H9 (cell line): ENCODE measurements at regions not wholly inside any gene's neighbourhood (a gene's known extent, or its start where the extent isn't known, plus 50 kb on each side); places are given as distances from the start of the nearest gene placed in this dataset.

Experiments
- DNase-seq: peaks from one replicate; pipeline ENCODE4 v3.0.0-alpha.2; 2017
- H2AFZ ChIP-seq: one replicate; pipeline ENCODE4 v1.6.1; 2013; ENCODE audit warnings: mild to moderate bottlenecking, low read length, control low read depth, moderate library complexity
- H2AK5ac ChIP-seq: 2 replicates; pipeline ENCODE4 v1.6.1; 2013; ENCODE audit warnings: low read length, control low read depth, mixed read lengths; ENCODE audit not compliant: insufficient read length
- H2BK120ac ChIP-seq: one replicate; pipeline ENCODE4 v1.6.1; 2013; ENCODE audit warnings: low read depth, mild to moderate bottlenecking, low read length, control low read depth, inconsistent platforms; ENCODE audit not compliant: poor library complexity, severe bottlenecking
- H2BK12ac ChIP-seq: 2 replicates; pipeline ENCODE4 v1.6.1; 2013; ENCODE audit warnings: low read length, control low read depth, mixed read lengths, low read depth; ENCODE audit not compliant: insufficient read length
- H2BK15ac ChIP-seq: 2 replicates; pipeline ENCODE4 v1.6.1; 2013; ENCODE audit warnings: low read depth, low read length, control low read depth
- H2BK20ac ChIP-seq: one replicate; pipeline ENCODE4 v1.6.1; 2013; ENCODE audit warnings: low read depth, mild to moderate bottlenecking, low read length, control low read depth, inconsistent platforms; ENCODE audit not compliant: poor library complexity, severe bottlenecking
- H2BK5ac ChIP-seq: 2 replicates; pipeline ENCODE4 v1.6.1; 2013; ENCODE audit warnings: low read length, control low read depth, mixed read lengths; ENCODE audit not compliant: insufficient read length
- H3K14ac ChIP-seq: 2 replicates; pipeline ENCODE4 v1.6.1; 2013; ENCODE audit warnings: low read length, control low read depth; ENCODE audit not compliant: insufficient read depth
- H3K18ac ChIP-seq: 2 replicates; pipeline ENCODE4 v1.6.1; 2013; ENCODE audit warnings: low read depth, mild to moderate bottlenecking, mixed read lengths, low read length, control low read depth; ENCODE audit not compliant: insufficient read length
- H3K23ac ChIP-seq: 2 replicates; pipeline ENCODE4 v1.6.1; 2013; ENCODE audit warnings: low read length, control low read depth, mixed read lengths, low read depth; ENCODE audit not compliant: insufficient read length
- H3K23me2 ChIP-seq: 2 replicates; pipeline ENCODE4 v1.6.1; 2013; ENCODE audit warnings: low read depth, mild to moderate bottlenecking, mixed read lengths, low read length, control low read depth; ENCODE audit not compliant: insufficient read length, poor library complexity, severe bottlenecking
- H3K27ac ChIP-seq: 2 replicates; pipeline ENCODE4 v1.5.1; 2013; ENCODE audit warnings: low read length, control low read depth, mixed read lengths, low read depth; ENCODE audit not compliant: insufficient read length
- H3K27me3 ChIP-seq: 2 replicates; pipeline ENCODE4 v1.6.1; 2013; ENCODE audit warnings: low read length, control low read depth, inconsistent platforms; ENCODE audit not compliant: insufficient read depth
- H3K4ac ChIP-seq: 2 replicates; pipeline ENCODE4 v1.6.1; 2013; ENCODE audit warnings: low read depth, mild to moderate bottlenecking, control low read depth, inconsistent platforms, low read length, moderate library complexity
- H3K4me1 ChIP-seq: 2 replicates; pipeline ENCODE4 v1.6.1; 2013; ENCODE audit warnings: low read length, control low read depth, inconsistent platforms; ENCODE audit not compliant: insufficient read depth
- H3K4me2 ChIP-seq: 2 replicates; pipeline ENCODE4 v1.6.1; 2013; ENCODE audit warnings: low read length, control low read depth, mixed read lengths; ENCODE audit not compliant: insufficient read length, insufficient read depth
- H3K56ac ChIP-seq: 2 replicates; pipeline ENCODE4 v1.6.1; 2013; ENCODE audit warnings: low read depth, mild to moderate bottlenecking, mixed read lengths, low read length, control low read depth; ENCODE audit not compliant: insufficient read length
- H3K79me1 ChIP-seq: 2 replicates; pipeline ENCODE4 v1.6.1; 2013; ENCODE audit warnings: low read depth, mild to moderate bottlenecking, moderate library complexity, low read length, control low read depth, inconsistent platforms; ENCODE audit not compliant: insufficient read depth, poor library complexity, severe bottlenecking
- H3K79me2 ChIP-seq: 2 replicates; pipeline ENCODE4 v1.6.1; 2013; ENCODE audit warnings: low read length, control low read depth, inconsistent platforms; ENCODE audit not compliant: insufficient read depth
- H3K9ac ChIP-seq: 2 replicates; pipeline ENCODE4 v1.6.1; 2013; ENCODE audit warnings: low read length, control low read depth, mixed read lengths; ENCODE audit not compliant: insufficient read length; ENCODE audit errors: extremely low read depth
- H3K9me3 ChIP-seq: one replicate; pipeline ENCODE4 v1.6.1; 2013; ENCODE audit warnings: low read depth, low read length, inconsistent platforms; ENCODE audit not compliant: control insufficient read depth
- H3T11ph ChIP-seq: one replicate; pipeline ENCODE4 v1.6.1; 2013; ENCODE audit warnings: mild to moderate bottlenecking, low read length, control low read depth, inconsistent platforms
- H4K20me1 ChIP-seq: one replicate; pipeline ENCODE4 v1.6.1; 2013; ENCODE audit not compliant: control insufficient read depth, insufficient read length, insufficient read depth
- H4K5ac ChIP-seq: 2 replicates; pipeline ENCODE4 v1.6.1; 2013; ENCODE audit warnings: low read depth, mild to moderate bottlenecking, mixed read lengths, low read length, control low read depth; ENCODE audit not compliant: insufficient read length
- H4K8ac ChIP-seq: replicated peaks from 2 replicates; pipeline ENCODE4 v1.6.1; 2013; ENCODE audit warnings: low read length, control low read depth, mixed read lengths, low read depth; ENCODE audit not compliant: insufficient read length
- H4K91ac ChIP-seq: 2 replicates; pipeline ENCODE4 v1.6.1; 2013; ENCODE audit warnings: low read depth, mild to moderate bottlenecking, moderate library complexity, mixed read lengths, low read length, control low read depth; ENCODE audit not compliant: insufficient read length
- H3K27ac Mint-ChIP-seq, 3 experiments: 2 replicates in 2 of 3; 3 replicates in 1 of 3; pipeline ENCODE4 v1.8.0; 2020 to 2021; ENCODE audit warnings: mixed read lengths in 3 of 3, mild to moderate bottlenecking in 1 of 3, moderate library complexity in 1 of 3
- H3K27me3 Mint-ChIP-seq: 2 replicates; pipeline ENCODE4 v1.8.0; 2021; ENCODE audit warnings: low read depth, mild to moderate bottlenecking, moderate library complexity, mixed read lengths
- H3K36me3 Mint-ChIP-seq, 3 experiments: 2 replicates in 2 of 3; 3 replicates in 1 of 3; pipeline ENCODE4 v1.8.0; 2020 to 2021; ENCODE audit warnings: low read depth in 3 of 3, mixed read lengths in 3 of 3; ENCODE audit not compliant: insufficient read depth in 1 of 3
- H3K4me1 Mint-ChIP-seq, 2 experiments: 2 replicates each; pipeline ENCODE4 v1.8.0; 2020; ENCODE audit warnings: mixed read lengths in 2 of 2
- H3K4me3 Mint-ChIP-seq, 2 experiments: 2 replicates in 1 of 2; 3 replicates in 1 of 2; pipeline ENCODE4 v1.8.0; 2020 to 2021; ENCODE audit warnings: mild to moderate bottlenecking in 2 of 2, mixed read lengths in 2 of 2, moderate library complexity in 1 of 2
- H3K9me3 Mint-ChIP-seq, 2 experiments: 2 replicates in 1 of 2; 3 replicates in 1 of 2; pipeline ENCODE4 v1.8.0; 2020; ENCODE audit warnings: mild to moderate bottlenecking in 2 of 2, mixed read lengths in 2 of 2, moderate library complexity in 1 of 2
- WGBS: extraction: QIAGEN DNeasy Blood & Tissue Kit; methylation state at CpG from one replicate; pipeline ENCODE4 v1.1.7; 2013; ENCODE audit warnings: missing lambda C conversion rate, low lambda C conversion rate, mixed read lengths; ENCODE audit not compliant: insufficient read length; ENCODE audit errors: extremely low coverage; 5-methylcytosine and 5-hydroxymethylcytosine counted together
- TF ChIP-seq, protein P1 (sequence below): fragments of 200-600 bp; sonication (generic); conservative IDR thresholded peaks from 3 replicates; pipeline ENCODE4 v1.8.0; 2021; ENCODE audit warnings: antibody characterized with exemption, mild to moderate bottlenecking

DNA sequence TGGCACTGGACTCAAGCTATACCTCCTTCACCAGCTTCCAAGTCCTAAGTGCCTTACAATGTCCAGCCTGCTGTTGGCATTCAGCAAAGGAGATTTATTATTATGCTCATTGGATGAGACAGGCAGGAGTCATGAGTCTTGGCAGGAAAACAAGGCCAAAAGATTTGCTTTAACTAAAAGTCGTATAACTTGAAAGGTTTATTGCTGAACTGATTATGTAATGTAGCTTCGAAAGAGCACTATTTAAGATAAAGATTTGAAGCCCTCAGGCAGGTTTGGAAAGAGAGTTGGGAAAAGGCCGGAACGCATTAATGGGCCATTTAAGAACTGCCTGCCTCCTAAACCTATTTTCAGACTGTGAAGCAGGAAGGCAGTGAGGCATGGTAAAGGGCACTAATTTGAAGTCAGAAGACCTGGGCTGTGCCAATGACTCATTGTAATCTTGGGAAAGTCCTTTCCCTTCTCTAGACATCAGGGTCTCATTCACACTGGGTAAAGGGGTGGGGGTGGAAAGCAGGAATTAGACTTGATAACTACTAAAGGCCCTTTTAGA lies 280.5 kb upstream of the EDA2R start:
- Histone ChIP-seq H3K27me3 (no peaks in the 10 kb centered on the region), H3K79me1 (no peaks in the 10 kb centered on the region), H2BK120ac (no peak overlapping the region), H4K20me1 (no peaks in the 10 kb centered on the region), H2AK5ac (no peak overlapping the region), H3K27ac (no peak overlapping the region), H2AFZ (no peak overlapping the region), H3K9me3 (peaks cover 23% of the 10 kb centered on the region), H4K91ac (no peak overlapping the region), H3K56ac (no peak overlapping the region), H4K5ac (no peak overlapping the region), H2BK20ac (no peak overlapping the region), H3T11ph (no peak overlapping the region), H4K8ac (no peak overlapping the region), H3K23ac (no peak overlapping the region), H2BK15ac (no peak overlapping the region), H3K79me2 (no peaks in the 10 kb centered on the region), H3K4me2 (no peak overlapping the region), H3K14ac (no peak overlapping the region), H3K9ac (no peak overlapping the region), H3K18ac (no peak overlapping the region), H3K23me2 (no peaks in the 10 kb centered on the region), H3K4ac (no peak overlapping the region), H2BK5ac (no peak overlapping the region), H2BK12ac (no peak overlapping the region), H3K4me1 (no peaks in the 10 kb centered on the region)
- no peak for DNase-seq
- peaks cover 58 to 73% of the 10 kb centered on the region in 2 experiments for H3K9me3 Mint-ChIP-seq
- peaks cover 0 to 3% (median 3%) of the 10 kb centered on the region in 3 experiments; a peak in 5 of 7 replicates for H3K36me3 Mint-ChIP-seq
- WGBS: no CpG with 5 or more reads among the region's 4 CpGs
- no peaks in the 10 kb centered on the region for H3K27me3 Mint-ChIP-seq
- H3K4me1 Mint-ChIP-seq: no peaks in the 10 kb centered on the region
- TF ChIP-seq, protein P1, sequence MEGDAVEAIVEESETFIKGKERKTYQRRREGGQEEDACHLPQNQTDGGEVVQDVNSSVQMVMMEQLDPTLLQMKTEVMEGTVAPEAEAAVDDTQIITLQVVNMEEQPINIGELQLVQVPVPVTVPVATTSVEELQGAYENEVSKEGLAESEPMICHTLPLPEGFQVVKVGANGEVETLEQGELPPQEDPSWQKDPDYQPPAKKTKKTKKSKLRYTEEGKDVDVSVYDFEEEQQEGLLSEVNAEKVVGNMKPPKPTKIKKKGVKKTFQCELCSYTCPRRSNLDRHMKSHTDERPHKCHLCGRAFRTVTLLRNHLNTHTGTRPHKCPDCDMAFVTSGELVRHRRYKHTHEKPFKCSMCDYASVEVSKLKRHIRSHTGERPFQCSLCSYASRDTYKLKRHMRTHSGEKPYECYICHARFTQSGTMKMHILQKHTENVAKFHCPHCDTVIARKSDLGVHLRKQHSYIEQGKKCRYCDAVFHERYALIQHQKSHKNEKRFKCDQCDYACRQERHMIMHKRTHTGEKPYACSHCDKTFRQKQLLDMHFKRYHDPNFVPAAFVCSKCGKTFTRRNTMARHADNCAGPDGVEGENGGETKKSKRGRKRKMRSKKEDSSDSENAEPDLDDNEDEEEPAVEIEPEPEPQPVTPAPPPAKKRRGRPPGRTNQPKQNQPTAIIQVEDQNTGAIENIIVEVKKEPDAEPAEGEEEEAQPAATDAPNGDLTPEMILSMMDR: no peak
- no peak overlapping the region for H3K4me3 Mint-ChIP-seq
- H3K27ac Mint-ChIP-seq: no peak overlapping the region
